ENCODE measurements at regions not wholly inside any gene's neighbourhood (a gene's known extent, or its start where the extent isn't known, plus 50 kb on each side); places are given as distances from the start of the nearest gene placed in this dataset.
A peak's percentile ranks its signal among the peaks of the same experiment; 100 is the strongest.

GRCh38 chr20:10951216-10951615 is 277.4 kb upstream of the JAG1 start:
- DNase-seq (ENCODE audit: low spot score) = no peak

GRCh38 chr20:10951904-10952303 is 278.1 kb upstream of the JAG1 start:
- DNase-seq (ENCODE audit: low spot score) = no peak

- no peak for DNase-seq (ENCODE audit: low spot score)
These were observed 279.6 kb upstream of the JAG1 start for GRCh38 chr20:10953437-10953836.

GRCh38 chr20:10954137-10954840 is 280.5 kb upstream of the JAG1 start:
- DNase-seq (ENCODE audit: low spot score) = peak; percentile 55

- DNase-seq (ENCODE audit: low spot score) = no peak
These were observed 281.2 kb upstream of the JAG1 start for GRCh38 chr20:10954908-10955580.

GRCh38 chr20:10958279-10958678 is 284.5 kb upstream of the JAG1 start:
- DNase-seq (ENCODE audit: low spot score) = no peak

- no peak for DNase-seq (ENCODE audit: low spot score)
These were observed 286.6 kb upstream of the JAG1 start for GRCh38 chr20:10960416-10960815.

GRCh38 chr20:10961651-10962288 is 288.0 kb upstream of the JAG1 start:
- DNase-seq (ENCODE audit: low spot score) = peak; percentile 32

GRCh38 chr20:10962937-10963336 is 289.1 kb upstream of the JAG1 start:
- DNase-seq (ENCODE audit: low spot score) = no peak

GRCh38 chr20:10963717-10964266 is 290.0 kb upstream of the JAG1 start:
- no peak for DNase-seq (ENCODE audit: low spot score)

GRCh38 chr20:10965936-10966470 is 292.2 kb upstream of the JAG1 start:
- no peak for DNase-seq (ENCODE audit: low spot score)

GRCh38 chr20:10970109-10970508 is 296.3 kb upstream of the JAG1 start:
- DNase-seq (ENCODE audit: low spot score) = peak; percentile 45

GRCh38 chr20:10971096-10971495 is 297.3 kb upstream of the JAG1 start:
- DNase-seq (ENCODE audit: low spot score) = no peak

GRCh38 chr20:10972219-10972860 is 298.5 kb upstream of the JAG1 start:
- peak; percentile 7 for DNase-seq (ENCODE audit: low spot score)

GRCh38 chr20:10976051-10976450 is 302.3 kb upstream of the JAG1 start:
- DNase-seq (ENCODE audit: low spot score) = no peak

- no peak for DNase-seq (ENCODE audit: low spot score)
These were observed 304.4 kb upstream of the JAG1 start for GRCh38 chr20:10978019-10978702.

- no peak for DNase-seq (ENCODE audit: low spot score)
These were observed 304.9 kb upstream of the JAG1 start for GRCh38 chr20:10978713-10979112.

- no peak for DNase-seq (ENCODE audit: low spot score)
These were observed 308.9 kb upstream of the JAG1 start for GRCh38 chr20:10982692-10983091.

GRCh38 chr20:10984294-10984693 is 310.5 kb upstream of the JAG1 start:
- no peak for DNase-seq (ENCODE audit: low spot score)

GRCh38 chr20:10984913-10985312 is 311.1 kb upstream of the JAG1 start:
- DNase-seq (ENCODE audit: low spot score) = peak; percentile 23

- DNase-seq (ENCODE audit: low spot score) = no peak
These were observed 311.7 kb upstream of the JAG1 start for GRCh38 chr20:10985536-10985935.

All from HT-29 (cell line).